Gastroesophageal sphincter (tissue), 4 donors: ENCODE measurements at regions not wholly inside any gene's neighbourhood (a gene's known extent, or its start where the extent isn't known, plus 50 kb on each side); places are given as distances from the start of the nearest gene placed in this dataset.

ENCODE experiments used
- ATAC-seq: fragments of 150-250 bp; one replicate; pipeline ENCODE4 v1.9.1; 2016; ENCODE audit warnings: mild to moderate bottlenecking, moderate library complexity
- H3K27ac ChIP-seq, 4 donors: fragments of 200-600 bp; sonication (generic) in 3 of 4; 1 replicate in 3 of 4; 2 replicates in 1 of 4; pipeline ENCODE4 v1.5.1; 2016 to 2019
- H3K27me3 ChIP-seq: fragments of 200-600 bp; sonication (generic); one replicate; pipeline ENCODE4 v1.5.1; 2019
- H3K36me3 ChIP-seq, 2 donors: fragments of 200-600 bp; sonication (generic); one replicate each; pipeline ENCODE4 v1.5.1; 2019; ENCODE audit warnings: control low read depth in 1 of 2
- H3K4me1 ChIP-seq, 3 donors: fragments of 200-600 bp; sonication (generic); 1 replicate in 2 of 3; 2 replicates in 1 of 3; pipeline ENCODE4 v1.5.1; 2016 to 2019; ENCODE audit warnings: control low read depth in 2 of 3
- H3K4me3 ChIP-seq, 2 donors: fragments of 200-600 bp; sonication (generic); one replicate each; pipeline ENCODE4 v1.5.1; 2019; ENCODE audit warnings: mild to moderate bottlenecking in 1 of 2, moderate library complexity in 1 of 2
- H3K9me3 ChIP-seq, 3 donors: fragments of 200-600 bp; sonication (generic); one replicate each; pipeline ENCODE4 v1.5.1; 2017 to 2019; ENCODE audit warnings: control low read depth in 2 of 3
- CTCF ChIP-seq, 4 experiments: fragments of 200-600 bp in 2 of 4; fragments of 450-650 bp in 2 of 4; sonication (generic) in 1 of 4; IDR thresholded peaks; one replicate each; pipeline ENCODE4 v1.5.1; 2017 to 2019; ENCODE audit warnings: antibody characterized with exemption in 4 of 4, mild to moderate bottlenecking in 2 of 4, moderate library complexity in 2 of 4
- EP300 ChIP-seq: sonication (generic); formaldehyde crosslinking; IDR thresholded peaks from one replicate; pipeline ENCODE4 v1.6.1; 2017; ENCODE audit warnings: antibody characterized with exemption, mild to moderate bottlenecking
- POLR2A ChIP-seq, 2 donors: fragments of 450-650 bp; IDR thresholded peaks; one replicate each; pipeline ENCODE4 v1.6.1; 2017; ENCODE audit warnings: antibody characterized with exemption in 2 of 2, mild to moderate bottlenecking in 2 of 2, moderate library complexity in 1 of 2
- POLR2AphosphoS5 ChIP-seq: sonication (generic); formaldehyde crosslinking; IDR thresholded peaks from one replicate; pipeline ENCODE4 v1.6.1; 2017; ENCODE audit warnings: antibody characterized with exemption
- WGBS, 2 donors: methylation state at CpG; one replicate each; pipeline ENCODE4 v1.1.5; 2018; ENCODE audit warnings: low coverage in 1 of 2; 5-methylcytosine and 5-hydroxymethylcytosine counted together

GRCh38 chr16:59163371-59164055 is 429.4 kb upstream of the GOT2 start:
- H3K27me3 ChIP-seq, result no peaks in the 10 kb centered on the region
- 50 to 61% methylated on average over 3 of the region's 3 CpGs for WGBS, 2 donors
- no peak overlapping the region for H3K27ac ChIP-seq
- no peaks in the 10 kb centered on the region for H3K9me3 ChIP-seq
- peaks cover 0 to 4% (median 3%) of the 10 kb centered on the region in 3 donors for H3K4me1 ChIP-seq
- no peak for TF ChIP-seq POLR2A (IDR thresholded peaks at IDR 0.05)
- TF ChIP-seq CTCF (IDR thresholded peaks at IDR 0.05), result no peak
- TF ChIP-seq EP300, result no peak
- no peak for TF ChIP-seq POLR2AphosphoS5
- no peak for ATAC-seq
- H3K4me3 ChIP-seq, result no peak overlapping the region
- no peaks in the 10 kb centered on the region for H3K36me3 ChIP-seq

- Histone ChIP-seq H3K27ac (no peak overlapping the region), H3K4me3 (no peak overlapping the region), H3K9me3 (no peaks in the 10 kb centered on the region), H3K27me3 (no peaks in the 10 kb centered on the region), H3K36me3 (no peaks in the 10 kb centered on the region), H3K4me1 (no peaks in the 10 kb centered on the region)
- 80% methylated on average over 2 of the region's 3 CpGs; no CpG with 5 or more reads in 1 of the 2 donors for WGBS, 2 donors
- no peak for TF ChIP-seq CTCF (IDR thresholded peaks at IDR 0.05)
- no peak for TF ChIP-seq POLR2AphosphoS5
- TF ChIP-seq POLR2A (IDR thresholded peaks at IDR 0.05), result no peak
- no peak for TF ChIP-seq EP300
- ATAC-seq, result no peak
Measured at GRCh38 chr16:59161679-59162078, 427.6 kb upstream of the GOT2 start.

- Histone ChIP-seq H3K4me3 (no peak overlapping the region), H3K9me3 (no peaks in the 10 kb centered on the region), H3K27ac (no peak overlapping the region), H3K4me1 (no peaks in the 10 kb centered on the region), H3K27me3 (peaks cover 5% of the 10 kb centered on the region), H3K36me3 (no peaks in the 10 kb centered on the region)
- no peak for ATAC-seq
- 50% methylated on average over 1 of the region's 1 CpG; no CpG with 5 or more reads in 1 of the 2 donors for WGBS, 2 donors
- TF ChIP-seq CTCF (IDR thresholded peaks at IDR 0.05) (no peak), POLR2AphosphoS5 (no peak), EP300 (no peak), POLR2A (IDR thresholded peaks at IDR 0.05) (no peak)
Measured at GRCh38 chr16:59154295-59154694, 420.2 kb upstream of the GOT2 start.

GRCh38 chr16:59148769-59149155 is 414.6 kb upstream of the GOT2 start:
- ATAC-seq, result no peak
- WGBS, 2 donors, result 72 to 74% methylated on average over 2 of the region's 2 CpGs
- Histone ChIP-seq H3K9me3 (no peaks in the 10 kb centered on the region), H3K4me3 (no peak overlapping the region), H3K27me3 (no peaks in the 10 kb centered on the region), H3K4me1 (no peaks in the 10 kb centered on the region), H3K27ac (no peak overlapping the region), H3K36me3 (no peaks in the 10 kb centered on the region)
- TF ChIP-seq EP300, result no peak
- TF ChIP-seq CTCF (IDR thresholded peaks at IDR 0.05), result no peak
- TF ChIP-seq POLR2A (IDR thresholded peaks at IDR 0.05), result no peak
- TF ChIP-seq POLR2AphosphoS5, result no peak

GRCh38 chr16:59148056-59148768 is 414.1 kb upstream of the GOT2 start:
- H3K27me3 ChIP-seq, result no peaks in the 10 kb centered on the region
- ATAC-seq, result no peak
- no peak for TF ChIP-seq CTCF (IDR thresholded peaks at IDR 0.05)
- TF ChIP-seq EP300, result no peak
- no peak for TF ChIP-seq POLR2AphosphoS5
- no peak for TF ChIP-seq POLR2A (IDR thresholded peaks at IDR 0.05)
- H3K36me3 ChIP-seq, result no peaks in the 10 kb centered on the region
- no peak overlapping the region for H3K27ac ChIP-seq
- H3K4me1 ChIP-seq, result no peaks in the 10 kb centered on the region
- 65 to 74% methylated on average over 3 to 8 of the region's 8 CpGs for WGBS, 2 donors
- no peaks in the 10 kb centered on the region for H3K9me3 ChIP-seq
- no peak overlapping the region for H3K4me3 ChIP-seq
